ENCODE measurements at regions not wholly inside any gene's neighbourhood (a gene's known extent, or its start where the extent isn't known, plus 50 kb on each side); places are given as distances from the start of the nearest gene placed in this dataset.

DNA sequence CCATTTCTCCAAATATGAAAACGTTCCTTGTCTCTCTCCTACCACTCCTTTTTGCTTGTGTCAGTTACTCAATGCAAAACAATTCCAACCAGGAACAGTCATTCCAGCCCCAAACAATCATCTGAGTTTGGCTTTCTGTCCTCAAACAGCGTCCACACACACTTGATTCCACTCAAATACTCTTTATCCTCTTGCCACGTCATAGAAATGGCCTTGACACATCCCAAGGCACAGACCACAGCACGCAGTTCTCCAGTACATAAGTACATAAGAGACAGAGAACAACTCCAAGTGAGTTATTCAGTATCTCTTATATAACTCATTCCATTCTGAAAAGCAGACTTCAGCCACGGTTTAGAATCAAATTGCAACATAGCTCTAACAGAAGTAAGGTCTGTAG, 299.2 kb downstream of the RPS29 start:
- Histone ChIP-seq H3K36me3 (ENCODE audit: insufficient read depth, low read length) (no peaks in the 10 kb centered on the region), H3K9ac (ENCODE audit: low read length) (no peak overlapping the region), H3K27ac (ENCODE audit: low read depth, low read length, poor library complexity, severe bottlenecking) (no peak overlapping the region), H3K4me3 (ENCODE audit: low read depth, low read length, poor library complexity, severe bottlenecking) (no peak overlapping the region), H2AFZ (ENCODE audit: low read length) (no peak overlapping the region), H3K9me3 (ENCODE audit: low read length) (no peaks in the 10 kb centered on the region), H4K20me1 (ENCODE audit: insufficient read depth, low read length) (no peaks in the 10 kb centered on the region), H3K4me2 (ENCODE audit: low read length) (no peak overlapping the region), H3K9me2 (ENCODE audit: low read depth, low read length) (no peaks in the 10 kb centered on the region), H3K27me3 (ENCODE audit: insufficient read depth, low read length) (no peaks in the 10 kb centered on the region), H3F3A (ENCODE audit: insufficient read depth, low read length) (no peaks in the 10 kb centered on the region), H3K79me2 (ENCODE audit: insufficient read depth, low read length) (no peaks in the 10 kb centered on the region), H3K4me1 (ENCODE audit: insufficient read depth, low read length, severe bottlenecking) (no peaks in the 10 kb centered on the region)
- TF ChIP-seq, protein P1, sequence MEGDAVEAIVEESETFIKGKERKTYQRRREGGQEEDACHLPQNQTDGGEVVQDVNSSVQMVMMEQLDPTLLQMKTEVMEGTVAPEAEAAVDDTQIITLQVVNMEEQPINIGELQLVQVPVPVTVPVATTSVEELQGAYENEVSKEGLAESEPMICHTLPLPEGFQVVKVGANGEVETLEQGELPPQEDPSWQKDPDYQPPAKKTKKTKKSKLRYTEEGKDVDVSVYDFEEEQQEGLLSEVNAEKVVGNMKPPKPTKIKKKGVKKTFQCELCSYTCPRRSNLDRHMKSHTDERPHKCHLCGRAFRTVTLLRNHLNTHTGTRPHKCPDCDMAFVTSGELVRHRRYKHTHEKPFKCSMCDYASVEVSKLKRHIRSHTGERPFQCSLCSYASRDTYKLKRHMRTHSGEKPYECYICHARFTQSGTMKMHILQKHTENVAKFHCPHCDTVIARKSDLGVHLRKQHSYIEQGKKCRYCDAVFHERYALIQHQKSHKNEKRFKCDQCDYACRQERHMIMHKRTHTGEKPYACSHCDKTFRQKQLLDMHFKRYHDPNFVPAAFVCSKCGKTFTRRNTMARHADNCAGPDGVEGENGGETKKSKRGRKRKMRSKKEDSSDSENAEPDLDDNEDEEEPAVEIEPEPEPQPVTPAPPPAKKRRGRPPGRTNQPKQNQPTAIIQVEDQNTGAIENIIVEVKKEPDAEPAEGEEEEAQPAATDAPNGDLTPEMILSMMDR (IDR thresholded peaks at IDR 0.05; ENCODE audit: low read length): no peak
- no peak for TF ChIP-seq EZH2 (IDR thresholded peaks at IDR 0.05; ENCODE audit: borderline replicate concordance, low read length)

DNA sequence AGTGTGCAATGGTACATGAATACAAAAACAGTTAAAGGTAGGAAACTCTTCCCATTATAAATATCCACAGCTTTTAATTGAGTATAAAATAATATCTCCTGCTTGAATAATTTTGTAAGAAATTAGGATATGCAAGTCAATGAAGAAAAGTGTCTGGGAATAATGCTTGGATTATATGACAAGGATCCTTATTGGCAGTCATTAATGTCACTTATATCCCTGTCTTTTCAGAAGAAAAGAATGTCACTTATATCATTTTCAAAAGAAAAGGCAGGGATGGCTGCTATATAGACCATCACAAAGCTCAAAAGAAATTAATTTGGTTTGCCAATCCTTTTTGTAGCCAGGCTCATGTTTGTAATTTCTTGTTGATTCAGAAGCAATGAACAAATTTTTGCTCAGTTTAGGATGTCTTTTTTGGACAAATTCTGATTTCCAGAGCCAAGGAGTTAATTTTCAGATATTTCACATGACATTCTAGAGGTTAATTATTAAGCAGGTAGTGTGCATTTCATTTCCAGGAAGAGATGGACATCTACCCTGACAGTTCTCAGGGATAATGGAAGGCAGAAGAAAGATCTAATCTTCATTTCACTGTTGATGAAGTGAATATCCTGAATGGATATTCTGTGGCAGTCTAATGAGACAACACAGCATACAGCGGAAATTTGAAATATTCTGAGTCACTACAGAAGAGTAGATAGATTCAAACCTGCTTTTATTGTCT, 299.8 kb downstream of the RPS29 start:
- H2AFZ ChIP-seq (ENCODE audit: low read length): no peak overlapping the region
- no peaks in the 10 kb centered on the region for H3K36me3 ChIP-seq (ENCODE audit: insufficient read depth, low read length)
- TF ChIP-seq, protein P1 (IDR thresholded peaks at IDR 0.05; ENCODE audit: low read length): no peak
- no peak for TF ChIP-seq EZH2 (IDR thresholded peaks at IDR 0.05; ENCODE audit: borderline replicate concordance, low read length)
- no peak overlapping the region for H3K9ac ChIP-seq (ENCODE audit: low read length)
- no peak overlapping the region for H3K4me2 ChIP-seq (ENCODE audit: low read length)
- no peak overlapping the region for H3K27ac ChIP-seq (ENCODE audit: low read depth, low read length, poor library complexity, severe bottlenecking)
- H3K79me2 ChIP-seq (ENCODE audit: insufficient read depth, low read length): no peaks in the 10 kb centered on the region
- H3K9me3 ChIP-seq (ENCODE audit: low read length): no peaks in the 10 kb centered on the region
- no peaks in the 10 kb centered on the region for H3K9me2 ChIP-seq (ENCODE audit: low read depth, low read length)
- H3K4me3 ChIP-seq (ENCODE audit: low read depth, low read length, poor library complexity, severe bottlenecking): no peak overlapping the region
- H3K27me3 ChIP-seq (ENCODE audit: insufficient read depth, low read length): no peaks in the 10 kb centered on the region
- no peaks in the 10 kb centered on the region for H4K20me1 ChIP-seq (ENCODE audit: insufficient read depth, low read length)
- no peaks in the 10 kb centered on the region for H3K4me1 ChIP-seq (ENCODE audit: insufficient read depth, low read length, severe bottlenecking)
- H3F3A ChIP-seq (ENCODE audit: insufficient read depth, low read length): no peaks in the 10 kb centered on the region

DNA sequence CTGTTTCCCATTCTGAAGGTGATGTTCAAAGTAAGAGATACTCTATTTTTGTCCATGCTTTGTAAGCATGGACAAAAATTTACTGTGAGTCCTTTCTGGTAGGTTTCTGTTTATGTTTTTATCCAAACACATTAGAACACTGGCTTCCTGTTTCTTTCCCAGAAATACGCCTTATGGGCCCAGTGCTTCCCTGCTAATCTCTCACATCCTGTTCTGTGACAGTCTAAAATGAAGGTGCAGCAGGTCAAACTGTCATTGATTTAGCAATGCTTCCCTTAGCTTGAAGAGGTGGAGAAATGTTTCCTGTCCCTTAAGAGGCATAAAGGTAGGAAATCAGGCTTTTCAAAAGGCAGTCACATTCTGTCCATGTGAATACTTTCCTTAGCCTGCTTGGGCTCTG, 305.6 kb downstream of the RPS29 start:
- H3K4me2 ChIP-seq (ENCODE audit: low read length): no peak overlapping the region
- no peaks in the 10 kb centered on the region for H3K9me3 ChIP-seq (ENCODE audit: low read length)
- no peaks in the 10 kb centered on the region for H3K79me2 ChIP-seq (ENCODE audit: insufficient read depth, low read length)
- no peaks in the 10 kb centered on the region for H3K36me3 ChIP-seq (ENCODE audit: insufficient read depth, low read length)
- TF ChIP-seq EZH2 (IDR thresholded peaks at IDR 0.05; ENCODE audit: borderline replicate concordance, low read length): no peak
- TF ChIP-seq, protein P1 (IDR thresholded peaks at IDR 0.05; ENCODE audit: low read length): no peak
- no peaks in the 10 kb centered on the region for H3K27me3 ChIP-seq (ENCODE audit: insufficient read depth, low read length)
- H2AFZ ChIP-seq (ENCODE audit: low read length): no peak overlapping the region
- no peak overlapping the region for H3K9ac ChIP-seq (ENCODE audit: low read length)
- no peaks in the 10 kb centered on the region for H4K20me1 ChIP-seq (ENCODE audit: insufficient read depth, low read length)
- H3K4me1 ChIP-seq (ENCODE audit: insufficient read depth, low read length, severe bottlenecking): no peaks in the 10 kb centered on the region
- H3K9me2 ChIP-seq (ENCODE audit: low read depth, low read length): no peaks in the 10 kb centered on the region
- H3F3A ChIP-seq (ENCODE audit: insufficient read depth, low read length): no peaks in the 10 kb centered on the region
- no peak overlapping the region for H3K27ac ChIP-seq (ENCODE audit: low read depth, low read length, poor library complexity, severe bottlenecking)
- no peak overlapping the region for H3K4me3 ChIP-seq (ENCODE audit: low read depth, low read length, poor library complexity, severe bottlenecking)
